NCI-H446 treated with DMSO at 0.1 percent for 48 hours (cell line): ENCODE measurements at regions not wholly inside any gene's neighbourhood (a gene's known extent, or its start where the extent isn't known, plus 50 kb on each side); places are given as distances from the start of the nearest gene placed in this dataset.

Experiments
- DNase-seq: peaks from one replicate; lab custom pipeline; 2025; lab: John Stamatoyannopoulos, UW

GRCh38 chr2:200137691-200138090, 168.8 kb upstream of the SPATS2L start:
- no peak for DNase-seq

DNA sequence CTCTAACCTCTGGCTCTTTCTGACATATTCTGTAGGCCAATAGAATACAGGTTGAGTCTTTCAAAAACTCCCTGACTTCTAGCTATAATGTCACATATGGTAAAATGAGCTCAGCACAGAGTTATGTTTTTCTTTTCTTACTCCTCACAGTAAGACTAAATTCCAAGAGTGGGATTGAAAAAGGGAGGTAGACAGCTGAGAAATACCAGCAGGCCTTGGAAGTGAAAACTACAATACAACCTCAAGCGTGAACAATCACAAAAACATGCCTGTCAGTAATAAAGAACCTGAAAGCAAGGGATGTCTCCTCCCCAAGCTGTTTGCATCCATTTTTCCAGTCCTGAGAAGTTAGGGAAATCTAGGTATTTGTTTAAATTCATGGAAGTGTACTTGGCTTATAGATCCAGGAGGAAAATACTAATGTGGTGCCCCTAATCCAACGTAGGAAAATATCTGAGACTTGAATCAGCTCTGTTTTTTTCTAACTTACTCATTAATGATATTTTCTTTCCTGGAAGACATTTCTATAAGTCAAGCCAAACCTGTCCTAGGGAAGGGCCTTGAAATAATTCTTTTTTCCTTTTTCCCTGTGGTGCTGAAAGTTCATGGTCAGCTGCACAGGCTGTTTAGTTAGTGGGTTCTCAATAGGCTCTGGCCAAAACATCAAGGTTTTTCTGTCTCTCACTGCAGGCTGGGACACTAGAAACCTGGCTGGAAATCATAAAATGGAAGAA, 167.9 kb upstream of the SPATS2L start:
- DNase-seq, result no peak

- DNase-seq, result no peak
Observed at GRCh38 chr2:200144571-200144970, 161.9 kb upstream of the SPATS2L start.

DNA sequence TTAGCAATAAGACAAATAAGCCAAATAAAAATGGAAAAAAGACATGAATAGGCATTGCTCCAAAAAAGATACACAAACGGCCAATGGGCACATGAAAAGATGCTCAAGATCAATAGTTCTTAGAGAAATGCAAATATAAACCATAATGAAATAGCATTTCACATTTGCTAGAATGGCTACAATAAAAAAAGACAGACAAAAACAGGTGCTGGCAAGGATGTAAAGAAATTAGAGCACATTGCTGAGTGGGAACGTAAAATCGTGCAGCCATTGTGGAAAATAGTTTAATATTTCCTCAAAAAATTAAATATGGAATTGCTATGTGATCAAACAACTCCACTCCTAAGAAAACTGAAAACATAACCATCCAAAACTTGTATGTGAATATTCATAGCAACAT, 160.0 kb upstream of the SPATS2L start:
- no peak for DNase-seq

DNA sequence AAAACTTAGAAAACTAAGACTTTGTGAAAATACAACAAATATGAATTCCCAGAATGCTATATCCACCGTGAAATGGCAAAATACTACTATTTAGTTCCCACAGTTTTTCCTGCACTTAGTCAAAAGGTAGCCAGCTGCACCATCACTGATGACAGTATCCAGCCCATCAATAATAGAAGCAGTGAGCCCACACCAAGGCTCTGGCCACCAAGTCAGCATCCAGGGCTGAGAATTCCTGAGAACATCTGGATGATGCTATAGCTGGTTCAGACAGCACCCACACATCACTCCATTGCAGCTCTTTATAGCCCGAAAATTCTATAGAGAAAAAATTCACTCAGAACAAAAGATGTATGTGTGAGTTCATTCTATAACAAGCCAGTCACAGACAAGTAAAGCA, 159.1 kb upstream of the SPATS2L start:
- no peak for DNase-seq

GRCh38 chr2:200148366-200148765, 158.1 kb upstream of the SPATS2L start:
- DNase-seq, result no peak

- DNase-seq, result no peak
Observed at GRCh38 chr2:200150411-200151086, 155.9 kb upstream of the SPATS2L start.

DNA sequence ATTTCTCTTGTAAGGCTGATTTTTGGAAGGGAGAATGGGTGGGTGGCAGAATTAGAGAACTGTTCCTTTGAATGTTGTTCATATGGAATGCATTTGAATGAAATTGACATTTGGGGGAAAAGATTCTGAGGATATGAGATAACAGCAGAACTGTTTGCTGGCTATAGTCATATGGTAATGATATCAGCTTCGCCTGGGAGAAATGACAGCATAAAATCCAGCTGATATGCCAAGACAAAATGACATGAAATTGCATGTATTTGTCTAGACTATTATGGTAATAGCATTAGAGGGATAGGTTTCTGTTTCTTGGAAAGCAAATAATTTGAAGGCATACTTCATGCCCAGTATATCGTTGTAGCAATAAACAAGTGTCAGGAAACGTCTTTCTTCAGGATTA, 150.8 kb upstream of the SPATS2L start:
- no peak for DNase-seq

GRCh38 chr2:200156166-200156835, 150.2 kb upstream of the SPATS2L start:
- no peak for DNase-seq

- no peak for DNase-seq
Observed at GRCh38 chr2:200158647-200159356, 147.7 kb upstream of the SPATS2L start.

- DNase-seq, result no peak
Observed at GRCh38 chr2:200159357-200159707, 147.2 kb upstream of the SPATS2L start.

- no peak for DNase-seq
Observed at GRCh38 chr2:200159829-200160781, 146.4 kb upstream of the SPATS2L start.

DNA sequence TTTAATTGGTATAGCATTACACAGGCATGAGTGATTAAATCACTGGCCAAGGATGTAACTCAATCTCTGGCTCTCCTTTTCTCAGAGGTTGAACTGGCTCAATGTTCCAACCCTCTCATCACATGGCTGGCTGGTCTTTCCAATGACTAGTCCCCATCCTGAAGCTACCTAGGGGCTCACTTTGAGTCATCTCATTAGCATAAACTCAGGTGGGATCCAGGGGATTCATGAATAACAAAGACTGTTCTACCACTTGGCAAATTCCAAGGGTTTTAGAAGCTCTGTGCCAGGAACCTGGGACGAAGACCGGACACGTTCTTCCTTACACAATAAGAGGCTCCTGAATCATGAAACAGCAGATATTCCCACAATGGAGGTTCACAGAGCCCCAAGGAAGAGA, 145.0 kb upstream of the SPATS2L start:
- DNase-seq, result no peak

DNA sequence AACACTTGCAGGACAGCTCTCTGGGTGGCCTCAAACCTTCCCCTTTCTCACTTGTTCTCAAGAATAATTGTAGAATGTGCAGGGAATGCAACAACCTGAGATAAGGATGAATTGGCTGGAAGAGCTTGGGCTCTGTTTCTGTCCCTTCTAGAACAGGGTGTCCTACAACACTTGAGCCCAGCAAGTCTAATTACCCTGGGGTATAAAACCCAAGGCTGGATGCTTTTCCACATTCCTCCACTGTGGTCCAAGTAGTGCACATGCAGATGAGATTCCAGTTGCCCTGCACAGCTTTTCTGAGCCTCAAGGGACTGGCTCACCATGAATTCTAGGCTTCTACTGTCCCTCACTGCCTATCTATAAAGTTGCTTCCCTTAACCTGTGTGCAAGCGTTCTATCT, 140.8 kb upstream of the SPATS2L start:
- DNase-seq, result no peak

- DNase-seq, result no peak
Observed at GRCh38 chr2:200168641-200169555, 137.6 kb upstream of the SPATS2L start.

GRCh38 chr2:200170221-200170620, 136.3 kb upstream of the SPATS2L start:
- DNase-seq, result no peak

- DNase-seq, result no peak
Observed at GRCh38 chr2:200171731-200172482, 134.6 kb upstream of the SPATS2L start.

DNA sequence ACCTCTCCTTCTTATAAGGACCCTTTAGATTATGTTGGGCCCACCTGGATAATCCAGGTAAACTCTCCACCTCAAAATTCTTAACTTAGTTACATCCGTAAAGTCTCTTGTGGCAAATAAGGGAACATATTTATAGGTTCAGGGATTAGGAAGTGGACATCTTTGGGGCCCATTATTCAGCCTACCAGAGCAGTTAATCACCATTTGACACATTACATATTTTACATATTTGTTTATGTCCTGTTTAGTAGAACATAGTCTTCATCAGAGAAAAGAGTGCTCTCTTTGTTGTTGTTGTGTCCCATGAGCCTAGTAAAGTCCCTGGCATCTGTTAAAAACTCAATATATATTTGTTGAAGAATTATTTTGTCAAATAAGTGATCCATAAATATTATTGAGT, 134.0 kb upstream of the SPATS2L start:
- no peak for DNase-seq

DNA sequence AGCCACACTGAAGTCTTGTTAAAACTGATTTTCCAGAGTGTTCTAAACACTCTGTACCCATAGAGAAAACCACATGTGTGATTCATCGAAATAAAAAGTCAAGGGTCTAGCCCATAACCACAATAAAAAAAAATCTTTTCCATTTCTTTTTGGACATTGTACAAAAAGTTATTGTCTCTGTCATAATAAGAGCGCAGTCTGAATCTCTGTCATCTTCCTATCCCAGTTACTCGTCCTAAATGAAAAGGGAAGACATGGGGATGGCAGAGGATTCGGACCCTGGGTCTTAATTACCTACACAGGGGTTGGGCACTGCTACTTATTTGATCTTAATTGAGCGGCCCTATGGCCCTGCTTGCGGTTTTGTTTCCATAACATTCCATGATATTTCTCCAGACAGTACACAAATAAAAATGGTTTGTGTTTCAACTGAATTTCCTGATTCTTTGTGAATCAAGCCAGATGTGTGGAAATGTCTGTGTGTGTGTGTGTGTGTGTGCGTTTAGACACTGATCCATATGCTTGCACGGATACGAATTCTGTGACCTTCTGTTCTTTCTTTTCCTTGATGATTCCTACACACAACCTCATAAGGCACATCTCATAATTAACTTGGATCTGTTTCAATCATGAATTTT, 133.4 kb upstream of the SPATS2L start:
- no peak for DNase-seq
